ENCODE measurements at regions not wholly inside any gene's neighbourhood (a gene's known extent, or its start where the extent isn't known, plus 50 kb on each side); places are given as distances from the start of the nearest gene placed in this dataset.
"Not testable (repeated sequence)": the region's sequence is repeated elsewhere in the genome, so short reads cannot be mapped to it uniquely, and the experiment has no call there.

- no peak overlapping the region for H3K4me3 ChIP-seq
- TF ChIP-seq CTCF (IDR thresholded peaks at IDR 0.05): no peak
- H3K4me1 ChIP-seq (ENCODE audit: control insufficient read depth in 1 of 2, low read depth in 2 of 2): no peaks in the 10 kb centered on the region
- H3K36me3 ChIP-seq: no peaks in the 10 kb centered on the region
- H3K27ac ChIP-seq: no peak overlapping the region
- H3K9me3 ChIP-seq: peaks cover 8% of the 10 kb centered on the region
- no peak for DNase-seq (ENCODE audit: low spot score)
- no peaks in the 10 kb centered on the region for H3K27me3 ChIP-seq (replicated peaks; ENCODE audit: insufficient read depth)
- ATAC-seq (ENCODE audit: insufficient number of reproducible peaks, low FRiP score, low read depth): no peak
Measured at GRCh38 chr2:71959494-71959893, 188.2 kb downstream of the CYP26B1 start.

- ATAC-seq (ENCODE audit: insufficient number of reproducible peaks, low FRiP score, low read depth); H3K27me3 ChIP-seq (replicated peaks; ENCODE audit: insufficient read depth); H3K4me3 ChIP-seq; H3K9me3 ChIP-seq; DNase-seq (ENCODE audit: low spot score); H3K36me3 ChIP-seq; H3K4me1 ChIP-seq (ENCODE audit: control insufficient read depth in 1 of 2, low read depth in 2 of 2); H3K27ac ChIP-seq: not testable (repeated sequence)
Measured at GRCh38 chr2:71958426-71958825, 189.2 kb downstream of the CYP26B1 start.

- DNase-seq (ENCODE audit: low spot score) (no peak), ATAC-seq (ENCODE audit: insufficient number of reproducible peaks, low FRiP score, low read depth) (no peak)
- Histone ChIP-seq H3K27ac (no peak overlapping the region), H3K4me3 (no peak overlapping the region), H3K27me3 (replicated peaks; ENCODE audit: insufficient read depth) (no peaks in the 10 kb centered on the region), H3K9me3 (no peaks in the 10 kb centered on the region), H3K36me3 (no peaks in the 10 kb centered on the region), H3K4me1 (ENCODE audit: control insufficient read depth in 1 of 2, low read depth in 2 of 2) (peaks cover 0 to 11% of the 10 kb centered on the region in 2 donors)
- TF ChIP-seq CTCF (IDR thresholded peaks at IDR 0.05): no peak
Measured at GRCh38 chr2:71952572-71953188, 195.0 kb downstream of the CYP26B1 start.

- no peak for ATAC-seq (ENCODE audit: insufficient number of reproducible peaks, low FRiP score, low read depth)
- no peaks in the 10 kb centered on the region for H3K9me3 ChIP-seq
- H3K4me1 ChIP-seq (ENCODE audit: control insufficient read depth in 1 of 2, low read depth in 2 of 2): peaks cover 0 to 11% of the 10 kb centered on the region in 2 donors
- no peak for TF ChIP-seq CTCF (IDR thresholded peaks at IDR 0.05)
- no peaks in the 10 kb centered on the region for H3K27me3 ChIP-seq (replicated peaks; ENCODE audit: insufficient read depth)
- no peaks in the 10 kb centered on the region for H3K36me3 ChIP-seq
- H3K4me3 ChIP-seq: no peak overlapping the region
- no peak overlapping the region for H3K27ac ChIP-seq
- no peak for DNase-seq (ENCODE audit: low spot score)
Measured at GRCh38 chr2:71951718-71952404, 195.8 kb downstream of the CYP26B1 start.

- Histone ChIP-seq H3K27ac (no peak overlapping the region), H3K36me3 (no peaks in the 10 kb centered on the region), H3K4me3 (no peak overlapping the region), H3K9me3 (no peaks in the 10 kb centered on the region), H3K27me3 (replicated peaks; ENCODE audit: insufficient read depth) (no peaks in the 10 kb centered on the region), H3K4me1 (ENCODE audit: control insufficient read depth in 1 of 2, low read depth in 2 of 2) (peaks cover 0 to 11% of the 10 kb centered on the region in 2 donors)
- DNase-seq (ENCODE audit: low spot score) (no peak), ATAC-seq (ENCODE audit: insufficient number of reproducible peaks, low FRiP score, low read depth) (no peak)
- TF ChIP-seq CTCF (IDR thresholded peaks at IDR 0.05): no peak
Measured at GRCh38 chr2:71951083-71951468, 196.6 kb downstream of the CYP26B1 start.

Measured in thoracic aorta (tissue), 2 donors.